Erythroblast (primary cell): ENCODE measurements at regions not wholly inside any gene's neighbourhood (a gene's known extent, or its start where the extent isn't known, plus 50 kb on each side); places are given as distances from the start of the nearest gene placed in this dataset.

ENCODE experiments used
- GATA1 ChIP-seq: IDR thresholded peaks from 2 replicates; pipeline ENCODE4 v1.6.1; 2011; ENCODE audit warnings: low read depth, mild to moderate bottlenecking, control low read depth, low read length, moderate library complexity
- POLR2A ChIP-seq: IDR thresholded peaks from 2 replicates; pipeline ENCODE4 v1.6.1; 2011; ENCODE audit warnings: mild to moderate bottlenecking, low read length

DNA sequence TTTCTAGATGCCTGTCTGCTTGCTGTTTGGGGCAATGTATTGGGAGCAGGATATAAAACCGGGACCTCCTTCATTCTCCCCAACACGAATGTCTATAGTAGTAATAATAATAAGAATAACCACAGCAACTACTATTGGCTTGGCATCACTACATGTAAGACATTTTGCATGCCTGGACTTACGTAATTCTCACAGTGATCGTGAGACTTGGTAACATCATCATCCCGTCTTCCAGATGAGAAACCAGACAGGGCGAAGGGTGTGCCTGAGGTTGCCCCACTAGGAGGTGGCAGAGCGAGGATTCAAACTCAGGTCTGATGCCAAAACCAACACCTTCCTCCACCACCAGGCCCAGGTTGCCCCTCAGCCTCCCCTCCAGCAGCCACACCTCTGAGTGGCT, 185.1 kb downstream of the RGS3 start:
- no peak for TF ChIP-seq POLR2A
- TF ChIP-seq GATA1: no peak
